Skeletal muscle satellite cell (primary cell): ENCODE measurements at regions not wholly inside any gene's neighbourhood (a gene's known extent, or its start where the extent isn't known, plus 50 kb on each side); places are given as distances from the start of the nearest gene placed in this dataset.
A peak's percentile ranks its signal among the peaks of the same experiment; 100 is the strongest.

ENCODE experiments used
- H3K27me3 ChIP-seq: 2 replicates; pipeline ENCODE4 v1.7.0; 2013; ENCODE audit warnings: low read length; ENCODE audit not compliant: control insufficient read depth, insufficient read depth
- H3K36me3 ChIP-seq: 2 replicates; pipeline ENCODE4 v1.7.0; 2013; ENCODE audit warnings: mild to moderate bottlenecking, control low read depth, low read length; ENCODE audit not compliant: insufficient read depth
- H3K4me1 ChIP-seq: 2 replicates; pipeline ENCODE4 v1.7.0; 2013; ENCODE audit warnings: low read length; ENCODE audit not compliant: control insufficient read depth, insufficient read depth
- H3K4me2 ChIP-seq: 2 replicates; pipeline ENCODE4 v1.7.0; 2013; ENCODE audit warnings: mild to moderate bottlenecking, low read length
- H3K4me3 ChIP-seq: 2 replicates; pipeline ENCODE4 v1.7.0; 2013; ENCODE audit warnings: low read length
- H3K9ac ChIP-seq: 2 replicates; pipeline ENCODE4 v1.7.0; 2013; ENCODE audit warnings: mild to moderate bottlenecking, low read depth, low read length, moderate library complexity
- H3K9me3 ChIP-seq: replicated peaks from 2 replicates; pipeline ENCODE4 v1.7.0; 2013; ENCODE audit warnings: mild to moderate bottlenecking, control low read depth, low read length

- Histone ChIP-seq H3K9me3 (no peaks in the 10 kb centered on the region), H3K4me2 (no peak overlapping the region), H3K4me3 (no peak overlapping the region), H3K9ac (no peak overlapping the region), H3K27me3 (peaks cover 28% of the 10 kb centered on the region), H3K36me3 (no peaks in the 10 kb centered on the region), H3K4me1 (peaks cover 6% of the 10 kb centered on the region)
Observed at GRCh38 chr6:2449572-2449940, 204.2 kb upstream of the GMDS start.

GRCh38 chr6:2448826-2449571, 203.6 kb upstream of the GMDS start:
- peaks cover 28% of the 10 kb centered on the region for H3K27me3 ChIP-seq
- H3K4me3 ChIP-seq, result peak overlapping the region; percentile 54
- H3K36me3 ChIP-seq, result no peaks in the 10 kb centered on the region
- H3K9me3 ChIP-seq, result no peaks in the 10 kb centered on the region
- H3K4me2 ChIP-seq, result peak overlapping the region; percentile 76
- peaks cover 6% of the 10 kb centered on the region for H3K4me1 ChIP-seq
- no peak overlapping the region for H3K9ac ChIP-seq

GRCh38 chr6:2447931-2448330, 202.5 kb upstream of the GMDS start:
- Histone ChIP-seq H3K4me3 (no peak overlapping the region), H3K36me3 (no peaks in the 10 kb centered on the region), H3K9me3 (no peaks in the 10 kb centered on the region), H3K4me2 (no peak overlapping the region), H3K9ac (no peak overlapping the region), H3K4me1 (peaks cover 6% of the 10 kb centered on the region), H3K27me3 (peaks cover 28% of the 10 kb centered on the region)

- Histone ChIP-seq H3K27me3 (peaks cover 28% of the 10 kb centered on the region), H3K36me3 (no peaks in the 10 kb centered on the region), H3K4me3 (no peak overlapping the region), H3K9ac (no peak overlapping the region), H3K4me2 (no peak overlapping the region), H3K4me1 (peaks cover 6% of the 10 kb centered on the region), H3K9me3 (no peaks in the 10 kb centered on the region)
Observed at GRCh38 chr6:2447318-2447920, 202.0 kb upstream of the GMDS start.

GRCh38 chr6:2441601-2442475, 196.4 kb upstream of the GMDS start:
- peaks cover 3% of the 10 kb centered on the region for H3K4me1 ChIP-seq
- H3K4me2 ChIP-seq, result no peak overlapping the region
- H3K36me3 ChIP-seq, result no peaks in the 10 kb centered on the region
- H3K9me3 ChIP-seq, result no peaks in the 10 kb centered on the region
- no peak overlapping the region for H3K9ac ChIP-seq
- no peaks in the 10 kb centered on the region for H3K27me3 ChIP-seq
- H3K4me3 ChIP-seq, result no peak overlapping the region

GRCh38 chr6:2440516-2440915, 195.1 kb upstream of the GMDS start:
- no peaks in the 10 kb centered on the region for H3K9me3 ChIP-seq
- H3K4me3 ChIP-seq, result no peak overlapping the region
- peaks cover 3% of the 10 kb centered on the region for H3K4me1 ChIP-seq
- H3K27me3 ChIP-seq, result no peaks in the 10 kb centered on the region
- no peaks in the 10 kb centered on the region for H3K36me3 ChIP-seq
- no peak overlapping the region for H3K9ac ChIP-seq
- H3K4me2 ChIP-seq, result no peak overlapping the region

- no peaks in the 10 kb centered on the region for H3K36me3 ChIP-seq
- no peak overlapping the region for H3K4me3 ChIP-seq
- no peaks in the 10 kb centered on the region for H3K27me3 ChIP-seq
- no peak overlapping the region for H3K9ac ChIP-seq
- no peak overlapping the region for H3K4me2 ChIP-seq
- no peaks in the 10 kb centered on the region for H3K9me3 ChIP-seq
- peaks cover 3% of the 10 kb centered on the region for H3K4me1 ChIP-seq
Observed at GRCh38 chr6:2439632-2440031, 194.2 kb upstream of the GMDS start.

- Histone ChIP-seq H3K9ac (no peak overlapping the region), H3K4me2 (no peak overlapping the region), H3K4me1 (peaks cover 3% of the 10 kb centered on the region), H3K4me3 (no peak overlapping the region), H3K27me3 (no peaks in the 10 kb centered on the region), H3K36me3 (no peaks in the 10 kb centered on the region), H3K9me3 (no peaks in the 10 kb centered on the region)
Observed at GRCh38 chr6:2439082-2439481, 193.7 kb upstream of the GMDS start.

GRCh38 chr6:2436410-2437154, 191.2 kb upstream of the GMDS start:
- Histone ChIP-seq H3K4me2 (no peak overlapping the region), H3K27me3 (no peaks in the 10 kb centered on the region), H3K9me3 (no peaks in the 10 kb centered on the region), H3K9ac (no peak overlapping the region), H3K4me3 (no peak overlapping the region), H3K36me3 (no peaks in the 10 kb centered on the region), H3K4me1 (peaks cover 16% of the 10 kb centered on the region)

GRCh38 chr6:2435323-2435722, 189.9 kb upstream of the GMDS start:
- Histone ChIP-seq H3K4me3 (no peak overlapping the region), H3K36me3 (no peaks in the 10 kb centered on the region), H3K4me2 (no peak overlapping the region), H3K27me3 (no peaks in the 10 kb centered on the region), H3K9me3 (no peaks in the 10 kb centered on the region), H3K4me1 (peaks cover 16% of the 10 kb centered on the region), H3K9ac (no peak overlapping the region)

- H3K4me1 ChIP-seq, result peaks cover 17% of the 10 kb centered on the region
- H3K4me3 ChIP-seq, result no peak overlapping the region
- H3K9me3 ChIP-seq, result no peaks in the 10 kb centered on the region
- no peaks in the 10 kb centered on the region for H3K36me3 ChIP-seq
- no peak overlapping the region for H3K4me2 ChIP-seq
- no peaks in the 10 kb centered on the region for H3K27me3 ChIP-seq
- H3K9ac ChIP-seq, result no peak overlapping the region
Observed at GRCh38 chr6:2434912-2435311, 189.5 kb upstream of the GMDS start.
